ENCODE measurements at regions not wholly inside any gene's neighbourhood (a gene's known extent, or its start where the extent isn't known, plus 50 kb on each side); places are given as distances from the start of the nearest gene placed in this dataset.

DNA sequence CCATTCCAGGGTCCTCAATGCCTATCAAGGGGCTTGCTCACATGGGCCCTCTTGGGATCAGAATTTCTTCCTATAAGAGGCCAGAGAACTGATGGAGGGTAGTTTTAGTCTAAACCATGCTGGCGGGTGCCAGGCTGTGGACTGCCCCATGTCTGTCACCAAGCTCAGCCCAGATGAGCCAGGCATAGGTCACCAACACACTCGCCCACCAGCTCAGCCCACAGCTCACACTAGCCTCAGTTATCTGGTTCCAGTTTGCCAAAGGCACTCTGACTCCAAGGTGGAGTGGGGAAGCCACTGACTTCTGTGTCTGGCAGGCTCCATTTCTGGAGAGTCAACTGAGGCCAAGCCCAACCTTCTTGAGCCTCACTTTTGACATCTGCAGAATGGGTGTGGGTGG, 50.7 kb upstream of the INSYN1 start:
- DNase-seq = no peak

DNA sequence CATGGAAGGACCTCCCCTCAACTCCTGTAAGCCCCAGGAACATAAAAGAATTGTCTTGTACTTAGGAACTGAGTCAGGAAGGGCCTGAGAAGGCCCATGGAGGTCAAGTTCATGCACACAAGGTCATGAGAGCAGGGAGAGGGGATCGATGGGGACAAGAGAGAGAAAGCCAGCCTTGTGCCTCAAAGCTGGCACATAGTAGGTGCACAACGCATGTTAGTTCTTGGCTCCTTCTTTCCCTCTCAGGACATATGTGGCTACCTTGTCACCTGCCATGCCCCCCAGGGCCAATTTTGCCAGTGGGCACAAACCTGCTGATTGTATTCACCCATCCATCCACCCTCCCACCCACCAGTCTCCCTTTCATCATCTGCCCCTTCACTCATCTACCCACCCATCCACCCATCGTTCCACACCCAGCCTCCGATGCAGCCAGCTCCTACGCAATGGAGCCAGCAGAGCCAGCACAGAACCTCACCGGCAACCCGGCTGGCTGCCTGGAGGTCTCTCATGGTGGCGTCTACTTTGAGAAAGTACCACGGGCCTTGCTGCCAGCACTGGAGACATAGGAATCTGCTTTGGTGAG, 52.4 kb upstream of the INSYN1 start:
- no peak for DNase-seq

DNA sequence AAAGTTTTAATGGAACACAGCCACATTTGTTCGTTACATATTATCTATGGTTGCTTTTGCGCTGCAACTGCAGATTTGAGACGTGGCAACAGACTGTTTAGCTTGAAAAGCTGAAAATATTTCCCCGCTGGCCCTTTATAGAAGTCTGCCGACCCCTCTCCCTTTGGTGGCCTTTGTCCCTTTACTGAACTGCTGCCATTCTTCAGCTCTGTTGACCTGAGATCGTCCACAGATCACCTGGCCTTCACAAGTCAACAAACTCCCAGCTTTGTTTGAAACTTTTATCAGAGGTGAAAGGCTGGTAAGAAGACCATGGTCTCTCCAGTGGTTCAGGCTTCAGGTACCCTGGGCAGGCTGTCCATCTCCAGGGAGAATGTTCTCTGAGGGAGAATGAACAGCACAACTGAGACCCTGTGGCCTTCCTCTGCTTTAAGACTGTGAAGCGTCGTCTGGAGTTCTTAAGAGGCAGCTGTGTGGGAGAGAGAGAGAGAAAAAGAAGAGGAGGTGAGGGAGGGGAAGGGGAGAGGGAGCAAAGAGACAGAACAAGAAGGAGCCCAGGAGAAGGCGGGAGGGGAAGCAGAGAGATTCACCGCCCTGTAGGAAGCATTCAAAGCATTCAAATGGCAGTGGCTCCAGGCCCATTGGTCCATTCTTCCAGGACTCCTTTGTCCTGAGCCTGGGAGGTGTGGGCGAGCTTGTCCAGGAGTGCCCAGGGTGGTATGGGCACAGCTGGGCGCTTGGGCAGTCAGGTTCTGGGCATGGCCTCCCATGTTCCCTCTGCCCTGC, 53.7 kb upstream of the INSYN1 start:
- DNase-seq = no peak

DNA sequence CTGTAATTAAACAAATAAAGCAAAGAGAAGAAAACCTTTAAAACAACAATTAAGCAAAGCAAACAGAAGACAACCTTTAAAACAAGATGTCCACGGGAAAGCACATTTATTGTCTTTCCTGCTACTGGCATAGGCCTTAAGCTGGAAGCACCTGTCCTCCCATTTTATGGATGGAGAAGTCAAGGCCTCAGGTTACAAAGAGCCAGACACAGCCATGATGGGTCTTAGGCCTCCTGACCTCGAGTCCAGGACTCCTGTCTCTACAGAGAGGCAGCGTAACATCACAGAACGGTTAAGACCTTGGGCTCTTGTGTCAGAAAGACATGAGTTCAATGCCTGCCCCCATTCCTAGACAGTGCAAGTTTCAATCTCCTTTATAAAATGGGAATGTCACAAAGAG, 54.7 kb upstream of the INSYN1 start:
- no peak for DNase-seq

DNA sequence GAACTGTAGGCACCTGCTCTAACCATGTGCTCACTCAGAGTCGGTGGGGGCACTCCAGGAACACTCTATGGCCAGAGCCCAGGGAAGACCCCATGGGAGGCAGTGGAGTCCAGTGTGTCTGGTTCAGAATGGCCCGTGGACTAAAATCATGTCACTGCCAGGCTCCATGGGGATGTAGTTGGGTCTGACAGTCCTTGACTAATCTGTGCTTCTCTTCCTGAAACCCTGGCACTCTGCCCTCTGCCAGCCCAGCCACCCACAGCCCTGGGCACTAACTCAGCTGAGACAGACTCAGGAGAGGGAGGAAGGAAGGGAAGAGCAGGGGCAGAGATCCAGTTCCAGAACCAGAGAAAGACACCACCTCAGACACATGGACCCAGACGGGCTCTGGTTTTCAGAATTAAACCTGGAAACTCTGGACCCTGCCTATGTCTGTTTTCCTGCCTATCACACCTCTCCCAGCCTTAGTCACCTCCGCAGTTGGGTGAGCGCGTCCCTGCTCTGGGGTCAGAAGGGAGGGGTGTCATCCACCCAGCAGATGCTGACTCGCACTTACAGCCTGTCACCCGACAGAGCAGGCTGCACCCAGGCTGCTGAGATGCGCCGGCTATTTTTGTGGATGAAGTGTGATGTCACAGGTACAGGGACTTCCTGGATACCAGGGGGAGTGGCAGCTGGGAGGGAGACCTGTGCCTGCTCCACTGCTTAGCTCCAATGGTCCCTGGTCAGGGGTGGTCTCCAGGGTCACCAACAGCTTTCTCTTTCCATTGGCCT, 56.8 kb upstream of the INSYN1 start:
- no peak for DNase-seq

DNA sequence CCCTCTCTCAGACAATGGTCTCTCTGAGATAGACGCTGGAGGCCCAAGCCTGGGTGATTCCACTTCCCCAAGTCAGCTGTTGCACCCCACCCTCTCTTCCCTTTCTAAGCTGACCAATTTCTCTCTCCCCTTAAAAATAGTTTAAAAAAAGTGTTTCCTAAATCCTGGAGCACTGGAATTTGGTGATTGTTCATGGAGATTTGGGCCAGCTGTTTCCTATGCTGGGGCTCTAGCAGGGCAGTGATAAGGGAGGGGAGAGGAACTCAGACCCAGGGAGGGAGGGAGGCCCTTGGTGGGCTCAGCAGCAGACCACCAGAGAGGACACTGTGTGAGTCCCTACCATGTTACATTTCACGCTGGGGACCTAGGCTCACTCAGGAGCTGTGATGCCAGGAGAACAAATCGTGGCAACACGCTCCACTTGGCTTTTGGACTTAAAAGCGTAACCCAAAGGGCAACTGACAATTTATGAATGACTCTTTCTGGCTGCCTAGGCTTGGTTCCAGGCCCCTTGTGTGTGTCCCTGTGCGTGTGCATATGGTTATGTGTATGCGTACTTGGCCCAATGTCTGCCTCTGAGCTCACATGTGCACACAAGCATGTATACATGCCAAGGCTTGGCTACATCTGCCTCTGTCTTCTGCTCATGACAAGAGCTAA, 59.8 kb upstream of the INSYN1 start:
- DNase-seq = peak; percentile 64

DNA sequence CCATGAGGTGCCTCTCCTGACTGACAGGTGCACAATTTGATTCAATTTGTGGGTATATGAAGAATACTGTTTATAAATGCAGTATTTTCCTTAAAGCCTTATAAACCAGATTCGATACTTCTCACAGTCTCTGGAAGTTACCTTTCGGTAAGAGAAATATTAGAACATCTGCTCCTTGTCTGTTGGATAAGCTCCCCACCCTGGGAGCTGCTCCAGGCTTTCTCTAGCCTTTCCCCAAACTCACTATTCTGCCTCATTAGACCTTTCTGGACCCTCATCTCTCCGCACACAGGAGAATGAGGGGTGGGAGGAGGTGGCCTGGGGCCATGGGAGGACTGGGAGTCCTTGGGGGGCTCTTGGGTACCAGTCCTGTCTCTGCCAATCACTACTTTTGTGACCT, 59.8 kb upstream of the TBC1D21 start:
- no peak for DNase-seq

DNA sequence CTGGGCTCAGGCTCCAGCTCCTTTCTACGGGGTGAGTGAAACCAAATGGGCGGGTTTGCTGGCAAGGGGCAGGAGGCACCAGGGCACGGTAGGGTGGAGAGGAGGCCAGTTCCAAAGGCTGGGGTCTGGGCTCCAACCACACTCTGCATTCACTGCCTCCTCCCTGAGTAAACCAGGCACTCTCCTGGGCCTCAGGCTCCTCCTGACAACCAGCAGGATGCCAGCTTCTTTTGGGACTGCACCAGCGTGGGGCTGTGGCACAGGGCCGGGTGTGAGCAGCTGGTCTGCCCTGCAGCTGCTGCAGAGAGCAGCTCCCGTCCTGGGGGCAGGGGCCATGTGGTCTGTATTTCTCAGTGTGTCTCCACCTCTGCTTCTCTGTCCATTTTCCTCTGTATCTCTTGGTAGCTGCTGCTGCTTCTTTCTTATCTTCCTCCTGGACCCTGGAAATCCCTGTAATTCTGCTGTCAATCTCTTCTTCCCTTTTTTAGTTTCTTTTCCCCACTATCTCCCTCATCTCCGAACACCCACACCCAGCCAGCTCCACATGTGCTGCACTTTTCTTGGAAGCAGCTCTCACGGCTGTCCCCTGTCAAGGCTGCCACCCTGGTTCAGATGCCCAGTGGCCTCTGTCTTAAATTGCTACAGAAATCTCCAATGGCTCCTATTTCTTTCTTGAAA, 54.9 kb upstream of the TBC1D21 start:
- DNase-seq = peak; percentile 68

DNA sequence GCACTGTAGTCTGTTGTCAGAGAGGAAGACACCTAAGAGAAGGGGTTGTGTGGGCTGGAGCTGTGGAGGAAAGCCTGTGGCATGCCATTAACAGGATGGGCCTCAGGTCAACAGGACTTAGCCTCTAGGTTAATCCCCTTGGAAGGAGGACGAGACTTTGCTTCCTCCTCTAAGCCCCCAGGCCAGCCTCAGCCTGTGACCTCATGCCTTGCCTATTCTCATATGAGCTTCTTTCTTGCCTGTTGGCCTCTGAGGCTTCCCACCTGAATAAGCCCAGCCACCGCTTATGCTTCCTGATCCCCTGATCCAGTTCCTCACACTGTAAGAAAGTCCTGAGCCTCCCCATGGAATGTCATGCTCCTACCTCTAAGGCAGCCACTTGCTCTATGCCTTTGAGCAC, 52.2 kb upstream of the TBC1D21 start:
- no peak for DNase-seq

DNA sequence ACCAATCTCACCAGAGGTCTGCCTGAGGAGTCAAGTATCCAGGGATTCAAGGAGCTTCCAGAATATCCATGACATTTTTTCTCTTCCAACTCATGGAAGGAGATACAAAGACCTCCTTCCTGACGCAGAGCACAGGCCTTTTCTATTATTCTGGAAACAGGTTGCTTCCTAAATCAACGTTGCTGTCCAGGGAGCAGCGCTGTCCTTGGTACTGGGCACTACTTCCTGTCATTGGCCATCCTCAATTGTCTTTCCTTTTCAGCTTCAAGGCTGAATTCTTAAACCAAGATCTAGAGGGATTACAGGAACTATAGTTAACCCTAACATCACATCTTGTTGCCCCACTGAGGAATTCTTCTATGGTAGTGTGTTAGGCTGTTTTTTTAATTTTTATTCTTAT, 50.4 kb upstream of the TBC1D21 start:
- DNase-seq = no peak
